OCI-LY7 (cell line): ENCODE measurements at regions not wholly inside any gene's neighbourhood (a gene's known extent, or its start where the extent isn't known, plus 50 kb on each side); places are given as distances from the start of the nearest gene placed in this dataset.

Experiments used
- CTCF ChIP-seq: fragments of 200-600 bp; sonication (generic); conservative IDR thresholded peaks from 2 replicates; pipeline ENCODE4 v1.5.1; 2014; ENCODE audit warnings: mild to moderate bottlenecking, antibody characterized with exemption, low read length, moderate library complexity, mixed read lengths
- EZH2phosphoT487 ChIP-seq: fragments of 200-600 bp; sonication (generic); IDR thresholded peaks from 2 replicates; pipeline ENCODE4 v1.6.1; 2018; ENCODE audit warnings: low read depth, borderline replicate concordance, mild to moderate bottlenecking, mixed run types, antibody characterized with exemption, low read length, moderate library complexity, mixed read lengths

GRCh38 chr6:169944061-169944337, 192.6 kb downstream of the ERMARD start:
- TF ChIP-seq CTCF (no peak), EZH2phosphoT487 (no peak)
